IMR-90 (cell line): ENCODE measurements at regions not wholly inside any gene's neighbourhood (a gene's known extent, or its start where the extent isn't known, plus 50 kb on each side); places are given as distances from the start of the nearest gene placed in this dataset.
"Not testable (repeated sequence)": the region's sequence is repeated elsewhere in the genome, so short reads cannot be mapped to it uniquely, and the experiment has no call there.

Source experiments
- ATAC-seq: fragments of 200-7000 bp; cut with Tn5 transposase; 2 replicates; pipeline ENCODE4 v1.9.1; 2020; ENCODE audit warnings: low read depth, mild to moderate bottlenecking, moderate library complexity
- BruUV-seq: library from RNA; stranded (reverse); fragments of 400-500 nt; replicated peaks from 2 replicates; lab custom pipeline; 2021; lab: Mats Ljungman, UMichigan
- CTCF ChIA-PET: fragments of 300-600 bp; formaldehyde crosslinking; extraction: SDS; loops from one replicate; lab custom pipeline; 2021; ENCODE audit warnings: antibody characterized with exemption; lab: Yijun Ruan, JAX
- POLR2A ChIA-PET: fragments of 300-600 bp; sonication (Branson Sonifier 250); formaldehyde crosslinking; loops from one replicate; lab custom pipeline; 2022; ENCODE audit warnings: antibody characterized with exemption; ENCODE audit not compliant: unreplicated experiment; lab: Charles Lee
- DNase-seq: peaks from one replicate; pipeline ENCODE4 v3.0.0; 2013
- H2AFZ ChIP-seq: replicated peaks from 2 replicates; pipeline ENCODE3; 2013; ENCODE audit warnings: low read length, mild to moderate bottlenecking; ENCODE audit not compliant: poor library complexity
- H2AK5ac ChIP-seq: 2 replicates; pipeline ENCODE4 v1.6.1; 2013; ENCODE audit warnings: low read depth, low read length, inconsistent platforms
- H2AK9ac ChIP-seq: replicated peaks from 2 replicates; pipeline ENCODE3; 2013; ENCODE audit warnings: mild to moderate bottlenecking, low read depth, low read length, moderate library complexity; ENCODE audit not compliant: poor library complexity
- H2BK120ac ChIP-seq: 2 replicates; pipeline ENCODE4 v1.6.1; 2013; ENCODE audit warnings: low read depth, low read length, inconsistent platforms
- H2BK15ac ChIP-seq: 3 replicates; pipeline ENCODE4 v1.6.1; 2013; ENCODE audit warnings: low read depth, low read length, inconsistent platforms
- H2BK20ac ChIP-seq: 2 replicates; pipeline ENCODE4 v1.6.1; 2013; ENCODE audit warnings: low read depth, mild to moderate bottlenecking, inconsistent platforms, low read length, moderate library complexity
- H2BK5ac ChIP-seq: 2 replicates; pipeline ENCODE4 v1.6.1; 2013; ENCODE audit warnings: mild to moderate bottlenecking, low read depth, low read length, inconsistent platforms; ENCODE audit not compliant: poor library complexity, severe bottlenecking
- H3K14ac ChIP-seq: replicated peaks from 2 replicates; pipeline ENCODE4 v1.6.1; 2013; ENCODE audit warnings: low read depth, low read length, inconsistent platforms
- H3K18ac ChIP-seq: 2 replicates; pipeline ENCODE4 v1.6.1; 2013; ENCODE audit warnings: low read depth, low read length, control low read depth
- H3K23ac ChIP-seq: 2 replicates; pipeline ENCODE4 v1.6.1; 2013; ENCODE audit warnings: low read depth, low read length, inconsistent platforms
- H3K27ac ChIP-seq: 2 replicates; pipeline ENCODE4 v1.5.1; 2013; ENCODE audit warnings: mild to moderate bottlenecking, control low read depth, low read length; ENCODE audit not compliant: insufficient read depth
- H3K27me3 ChIP-seq: 2 replicates; pipeline ENCODE4 v1.6.1; 2013; ENCODE audit warnings: low read length; ENCODE audit not compliant: control insufficient read depth, insufficient read depth
- H3K36me3 ChIP-seq: 2 replicates; pipeline ENCODE4 v1.6.1; 2013; ENCODE audit warnings: low read length, mixed read lengths; ENCODE audit not compliant: control insufficient read depth, insufficient read depth
- H3K4ac ChIP-seq: 2 replicates; pipeline ENCODE4 v1.6.1; 2013; ENCODE audit warnings: low read depth, low read length, inconsistent platforms
- H3K4me1 ChIP-seq: 2 replicates; pipeline ENCODE4 v1.6.1; 2013; ENCODE audit warnings: low read length, mixed read lengths; ENCODE audit not compliant: control insufficient read depth, insufficient read depth
- H3K4me2 ChIP-seq: 2 replicates; pipeline ENCODE4 v1.6.1; 2013; ENCODE audit warnings: low read depth, mild to moderate bottlenecking, control low read depth, low read length, moderate library complexity
- H3K4me3 ChIP-seq: 2 replicates; pipeline ENCODE4 v1.5.1; 2013; ENCODE audit warnings: low read depth, mild to moderate bottlenecking, control low read depth, low read length, moderate library complexity; ENCODE audit not compliant: insufficient read depth
- H3K56ac ChIP-seq: 2 replicates; pipeline ENCODE4 v1.6.1; 2013; ENCODE audit warnings: low read length, inconsistent platforms; ENCODE audit not compliant: insufficient read depth; ENCODE audit errors: extremely low read depth
- H3K79me1 ChIP-seq, 2 experiments: 2 replicates each; pipeline ENCODE4 v1.6.1; 2013; ENCODE audit warnings: low read length in 2 of 2, inconsistent platforms in 1 of 2, low read depth in 1 of 2
- H3K9ac ChIP-seq: 2 replicates; pipeline ENCODE4 v1.6.1; 2013; ENCODE audit warnings: low read depth, low read length, control low read depth
- H3K9me1 ChIP-seq: 2 replicates; pipeline ENCODE4 v1.6.1; 2013; ENCODE audit warnings: low read length, inconsistent platforms; ENCODE audit not compliant: insufficient read depth
- H3K9me3 ChIP-seq: 2 replicates; pipeline ENCODE4 v1.6.1; 2013; ENCODE audit warnings: low read length; ENCODE audit not compliant: control insufficient read depth, insufficient read depth
- H4K20me1 ChIP-seq: 2 replicates; pipeline ENCODE4 v1.6.1; 2013; ENCODE audit warnings: low read length, inconsistent platforms; ENCODE audit not compliant: insufficient read depth
- H4K5ac ChIP-seq: 2 replicates; pipeline ENCODE4 v1.6.1; 2013; ENCODE audit warnings: mild to moderate bottlenecking, low read depth, low read length, control low read depth
- H4K8ac ChIP-seq, 2 experiments: 2 replicates each; pipeline ENCODE4 v1.6.1; 2013; ENCODE audit warnings: low read depth in 2 of 2, low read length in 2 of 2, control low read depth in 1 of 2, inconsistent platforms in 1 of 2
- H4K91ac ChIP-seq: 2 replicates; pipeline ENCODE4 v1.6.1; 2013; ENCODE audit warnings: low read depth, low read length, inconsistent platforms; ENCODE audit not compliant: insufficient read depth
- WGBS, 2 experiments: methylation state at CpG; one replicate each; pipeline versions ENCODE4 v1.1.5 to v1.1.7; 2013; ENCODE audit warnings: missing lambda C conversion rate in 2 of 2; ENCODE audit not compliant: insufficient read length in 1 of 2; ENCODE audit errors: extremely low coverage in 2 of 2; 5-methylcytosine and 5-hydroxymethylcytosine counted together
- dilution Hi-C: fragments of 300-500 bp; cut with HindIII; formaldehyde crosslinking; loops from one replicate; pipeline ENCODE4 v1.14.3; 2018; ENCODE audit warnings: low sequenced_read_pairs; ENCODE audit not compliant: unreplicated experiment
- in situ Hi-C: fragments of 300-500 bp; cut with MboI; formaldehyde crosslinking; loops from 3 replicates; pipeline ENCODE4 v1.14.3; 2019; ENCODE audit warnings: low sequenced_read_pairs, inconsistent platforms, mixed read lengths
- intact Hi-C: fragments of 100-400 bp; cut with micrococcal nuclease; formaldehyde crosslinking; loops from 2 replicates; pipeline ENCODE4 v1.10.0; 2022

DNA sequence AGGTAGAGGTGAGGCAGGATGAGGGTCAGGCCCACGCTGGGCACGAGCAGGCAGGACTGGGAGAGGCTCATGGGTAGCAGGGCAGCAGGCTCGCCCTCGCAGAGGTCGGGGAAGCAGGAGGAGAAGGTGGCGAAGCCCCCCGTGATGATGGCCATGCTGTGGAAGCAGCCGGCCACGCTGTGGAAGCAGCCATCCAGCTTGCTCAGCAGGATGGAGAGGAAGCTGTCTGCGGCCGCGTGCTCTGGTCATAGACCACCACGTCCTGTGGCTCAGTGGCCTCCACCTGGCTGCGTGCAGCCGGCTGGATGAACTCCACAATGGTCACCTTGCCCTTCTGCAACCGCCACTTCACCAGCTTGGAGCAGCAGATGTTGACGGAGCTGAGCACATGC, 135.6 kb upstream of the PTPN20 start:
- H3K18ac ChIP-seq, POLR2A ChIA-PET, H2BK20ac ChIP-seq, intact Hi-C loops, H3K9me3 ChIP-seq, H2BK5ac ChIP-seq, CTCF ChIA-PET, H3K27me3 ChIP-seq, H4K5ac ChIP-seq, H4K8ac ChIP-seq, DNase-seq, H3K23ac ChIP-seq, H2AK5ac ChIP-seq, H2AK9ac ChIP-seq, H3K4me1 ChIP-seq, H3K27ac ChIP-seq, H3K9me1 ChIP-seq, H3K56ac ChIP-seq, H2BK15ac ChIP-seq, H3K9ac ChIP-seq, H4K91ac ChIP-seq, ATAC-seq, H2BK120ac ChIP-seq, H3K36me3 ChIP-seq, H3K79me1 ChIP-seq, dilution Hi-C loops, H3K4ac ChIP-seq, H3K4me3 ChIP-seq, in situ Hi-C loops, H4K20me1 ChIP-seq, BruUV-seq, H3K4me2 ChIP-seq, H3K14ac ChIP-seq, H2AFZ ChIP-seq: not testable (repeated sequence)
- WGBS, 2 experiments: 94% methylated on average over 7 of the region's 17 CpGs; no CpG with 5 or more reads in 1 of the 2 experiments

- BruUV-seq, H3K9me3 ChIP-seq, in situ Hi-C loops, H3K4me2 ChIP-seq, dilution Hi-C loops, H3K9me1 ChIP-seq, H2AK9ac ChIP-seq, H4K91ac ChIP-seq, H2BK20ac ChIP-seq, H2BK15ac ChIP-seq, H4K8ac ChIP-seq, H3K79me1 ChIP-seq, ATAC-seq, H4K5ac ChIP-seq, CTCF ChIA-PET, H3K9ac ChIP-seq, H3K4me1 ChIP-seq, H3K27ac ChIP-seq, H3K4me3 ChIP-seq, H2AK5ac ChIP-seq, H3K56ac ChIP-seq, H2BK5ac ChIP-seq, H3K14ac ChIP-seq, H3K27me3 ChIP-seq, H3K36me3 ChIP-seq, H3K18ac ChIP-seq, H2AFZ ChIP-seq, H2BK120ac ChIP-seq, POLR2A ChIA-PET, H3K4ac ChIP-seq, H4K20me1 ChIP-seq, H3K23ac ChIP-seq, intact Hi-C loops: not testable (repeated sequence)
- 61% methylated on average over 2 of the region's 9 CpGs; no CpG with 5 or more reads in 1 of the 2 experiments for WGBS, 2 experiments
- DNase-seq: peak; percentile 12
Measured at GRCh38 chr10:46779571-46779970, 131.7 kb upstream of the PTPN20 start.
